Kasumi-1 (cell line): ENCODE measurements at regions not wholly inside any gene's neighbourhood (a gene's known extent, or its start where the extent isn't known, plus 50 kb on each side); places are given as distances from the start of the nearest gene placed in this dataset.

Experiments used
- DNase-seq, 2 experiments: peaks; one replicate each; lab custom pipeline; 2025; lab: John Stamatoyannopoulos, UW

DNA sequence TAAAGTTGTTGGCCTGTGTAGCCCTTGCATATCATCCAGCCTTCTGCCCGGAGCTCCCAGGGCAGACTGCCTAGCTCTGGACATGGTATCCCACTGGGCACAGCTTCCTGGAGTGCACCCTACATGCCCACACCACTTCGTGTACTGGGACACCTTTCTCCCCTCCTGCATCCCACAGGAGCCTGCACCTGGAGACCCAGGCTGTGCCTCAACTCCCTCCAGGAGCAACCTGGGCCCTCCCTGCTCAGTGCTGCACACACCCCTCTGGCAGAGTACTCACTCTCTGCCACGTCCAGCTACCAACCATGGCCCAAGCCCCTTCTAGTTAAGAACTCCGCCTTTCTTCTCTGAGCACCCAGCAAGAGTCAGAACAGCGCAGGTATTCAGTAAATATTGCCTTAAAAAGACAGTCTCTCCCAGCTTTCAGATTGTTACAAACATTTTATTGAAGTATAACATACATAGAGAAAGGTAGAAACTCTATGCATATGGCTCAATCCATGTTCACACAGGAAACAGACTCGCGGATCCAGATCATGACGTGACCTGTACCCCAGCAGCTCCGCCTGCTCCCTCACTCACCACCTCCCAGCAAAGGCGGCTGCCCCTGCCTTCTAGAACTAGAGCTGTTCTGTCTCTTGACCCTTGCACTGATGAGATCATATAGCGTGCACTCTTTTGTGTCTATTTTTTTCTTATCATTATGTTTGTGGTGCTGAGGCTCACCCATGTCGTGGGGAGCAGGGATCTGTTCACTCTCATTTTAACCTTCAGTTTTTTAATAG is 98.4 kb upstream of the MYCN start:
- DNase-seq, result no peak

DNA sequence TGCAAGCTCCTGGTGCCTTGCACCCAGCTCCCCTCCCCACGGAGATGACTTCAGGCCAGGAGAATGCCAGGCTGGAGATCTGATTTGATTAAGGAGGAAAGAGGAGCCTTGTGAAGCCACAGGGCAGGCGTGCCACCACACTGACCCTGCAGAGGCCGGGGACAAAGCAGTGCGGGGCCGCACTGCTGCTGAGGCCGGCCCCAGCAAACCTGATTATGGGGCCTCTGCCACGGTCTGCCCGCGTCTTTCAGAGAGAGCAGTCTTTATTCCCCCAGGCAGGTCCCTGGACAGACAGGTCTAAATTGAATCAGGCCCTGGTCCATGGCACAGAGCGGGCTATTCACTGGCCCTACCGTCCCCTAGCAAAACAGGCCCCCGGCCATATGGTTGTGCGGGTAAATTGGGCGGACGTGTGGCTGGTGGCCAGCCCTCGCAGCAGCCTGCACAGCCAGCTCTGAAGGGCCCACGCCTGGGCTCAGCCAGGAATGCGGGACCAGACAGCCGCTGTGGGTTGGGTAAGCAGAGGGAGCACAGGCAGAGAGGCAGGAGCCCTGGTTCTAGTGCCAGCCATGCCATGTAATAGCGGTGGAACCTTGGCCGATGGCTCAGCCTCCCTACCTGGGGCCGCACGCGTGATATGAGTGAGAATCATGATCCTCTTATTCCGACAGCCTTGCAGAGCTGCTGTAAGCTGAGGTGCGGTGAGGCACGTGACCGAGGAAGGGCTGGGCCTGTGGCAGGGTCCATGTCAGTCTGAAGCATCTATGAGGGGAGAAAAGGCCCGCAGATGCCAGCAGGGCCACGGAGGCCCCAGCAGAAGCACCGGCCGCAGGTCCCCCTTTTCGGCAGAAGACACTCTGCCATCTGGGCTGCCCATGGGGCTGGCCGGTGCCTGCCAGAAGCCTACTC is 97.3 kb upstream of the MYCN start:
- DNase-seq, result no peak

DNA sequence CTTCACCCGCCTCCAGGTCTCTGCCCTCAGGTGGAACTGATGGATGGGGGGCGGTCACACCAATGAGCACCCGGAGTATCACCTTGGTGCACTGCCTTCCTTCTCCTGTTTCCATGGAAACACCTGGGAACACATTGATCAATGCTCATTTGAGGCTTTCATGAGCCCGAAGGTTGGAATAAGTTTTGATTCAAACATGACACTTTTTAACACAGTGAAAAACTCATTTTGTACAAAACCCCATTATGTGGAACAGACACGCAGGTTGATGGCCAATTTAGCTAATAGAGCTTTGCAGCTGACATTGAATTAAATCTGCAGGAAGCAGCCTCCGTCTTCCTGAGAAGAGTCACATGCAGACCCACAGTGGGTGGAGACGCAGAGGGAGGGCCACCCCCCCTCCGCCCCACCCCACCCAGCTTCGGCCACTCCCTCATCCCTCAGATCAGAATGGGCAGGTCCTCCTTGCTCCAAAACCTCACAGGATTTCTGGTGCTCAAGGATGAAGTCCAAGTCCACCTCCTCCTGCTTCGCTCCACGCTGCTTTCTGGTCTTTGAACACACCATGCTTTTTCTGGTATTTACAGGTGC is 96.0 kb upstream of the MYCN start:
- DNase-seq, result no peak

DNA sequence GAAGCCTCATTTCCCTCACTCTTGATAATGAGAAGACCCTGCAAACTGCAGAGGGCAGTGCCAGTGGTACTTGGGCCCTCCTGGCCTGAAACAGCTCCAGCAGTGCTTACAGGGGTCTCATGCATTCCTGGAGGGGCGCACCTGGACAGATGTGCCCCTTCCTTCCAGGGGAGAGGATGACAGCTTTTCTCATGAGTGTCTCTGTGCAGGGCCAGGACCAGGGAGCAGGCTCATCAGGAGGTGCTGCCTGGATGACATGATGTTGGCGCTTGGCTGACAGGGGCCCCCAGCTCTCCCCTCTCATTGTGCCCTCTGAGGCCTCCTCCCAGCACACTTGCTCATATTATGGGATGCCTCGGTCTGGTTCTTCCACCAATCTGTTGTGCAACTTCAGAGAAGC is 95.1 kb upstream of the MYCN start:
- no peak for DNase-seq

DNA sequence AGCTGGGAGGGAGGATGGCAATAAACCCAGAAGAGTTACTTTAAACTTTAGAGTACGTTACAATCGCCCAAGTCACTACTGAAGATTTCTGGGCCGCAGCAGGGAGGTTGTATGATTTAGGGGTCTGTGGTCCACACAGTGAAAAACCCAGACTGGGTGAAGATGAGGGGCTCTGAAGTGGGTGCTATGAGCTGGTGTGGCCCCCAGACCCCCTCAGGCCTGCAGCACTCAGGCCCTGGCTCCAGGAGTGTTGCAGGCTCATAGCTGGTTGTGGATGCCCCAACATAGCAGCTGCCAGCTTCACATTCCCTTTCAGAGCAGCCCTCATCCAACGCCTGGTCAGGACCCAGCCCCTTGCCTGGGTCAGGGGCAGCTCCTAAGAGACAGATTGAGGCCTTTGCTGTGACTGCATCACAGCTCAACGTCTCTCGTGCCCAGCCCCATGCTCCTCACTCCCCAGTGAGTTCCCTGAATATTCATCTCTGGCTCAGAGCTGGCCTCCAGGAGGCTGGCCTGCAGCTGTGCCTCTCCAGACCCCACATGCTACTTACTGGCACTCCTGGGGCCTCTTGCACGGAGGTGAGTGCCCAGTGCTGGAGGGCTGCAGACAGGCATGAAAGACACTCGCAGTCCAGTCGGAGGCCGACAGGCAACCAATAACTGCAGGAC is 94.5 kb upstream of the MYCN start:
- DNase-seq, result no peak

DNA sequence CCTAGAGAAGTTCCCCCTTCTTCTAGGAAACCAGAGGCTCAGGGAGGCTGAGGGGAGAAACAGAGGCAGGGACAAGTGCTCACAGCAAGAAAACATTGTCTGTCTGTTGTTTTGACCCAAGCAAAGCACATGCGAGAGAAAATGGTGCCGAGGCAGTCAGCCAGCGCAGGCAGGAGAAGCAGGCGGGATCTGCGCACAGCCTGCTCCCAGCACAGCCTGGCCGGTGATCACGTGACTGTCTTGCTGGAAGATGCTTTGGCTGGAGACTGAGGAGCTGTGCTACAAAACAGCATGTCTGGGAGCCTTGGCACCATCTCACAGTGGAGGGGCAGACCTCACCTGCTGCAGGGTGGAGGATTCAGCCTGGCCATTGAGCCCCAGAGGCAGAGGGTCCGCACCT is 93.7 kb upstream of the MYCN start:
- DNase-seq, result no peak

DNA sequence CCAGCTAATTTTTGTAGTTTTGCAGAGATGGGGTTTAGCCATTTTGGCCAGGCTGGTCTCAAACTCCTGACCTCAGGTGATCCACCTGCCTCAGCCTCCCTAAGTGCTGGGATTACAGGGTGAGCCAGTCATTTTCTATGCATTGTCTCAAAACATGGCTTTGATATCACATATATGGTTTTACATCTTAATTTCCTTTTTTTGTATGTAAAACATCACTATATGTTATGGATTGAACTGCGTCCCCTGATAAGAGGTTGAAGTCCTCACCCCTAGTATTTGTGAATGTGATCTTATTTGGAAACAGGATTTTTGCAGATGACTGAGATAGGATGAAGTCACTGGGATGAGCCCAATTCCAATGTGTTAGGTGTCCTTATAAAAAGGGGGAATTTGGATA is 89.8 kb upstream of the MYCN start:
- no peak for DNase-seq

DNA sequence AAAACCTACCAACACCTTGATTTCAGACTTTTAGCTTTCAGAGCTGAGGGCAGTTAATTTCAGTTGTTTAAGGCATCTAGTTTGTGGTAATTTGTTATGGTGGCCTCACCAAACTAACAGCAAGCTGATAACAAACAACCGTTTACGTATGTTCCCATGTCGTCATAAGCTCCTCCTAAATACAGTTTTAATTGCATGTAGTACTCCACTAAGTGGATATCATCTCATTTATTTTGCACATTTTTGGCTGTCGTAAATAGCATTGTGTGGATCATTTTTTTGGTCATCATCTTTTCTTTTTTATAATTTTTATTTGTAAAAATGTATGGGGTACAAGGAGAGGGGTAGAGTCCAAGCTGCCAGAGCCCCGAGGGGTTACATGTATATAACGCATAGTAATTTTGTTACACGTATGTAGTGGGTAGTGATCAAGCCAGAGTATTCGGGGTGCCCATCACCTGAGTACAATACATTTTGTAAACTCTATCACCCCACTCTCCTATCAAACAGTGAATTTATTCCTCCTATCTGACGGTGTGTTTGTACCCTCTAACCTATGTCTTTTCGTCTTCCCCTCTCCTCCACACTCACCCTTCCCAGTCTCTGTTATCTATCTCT is 89.2 kb upstream of the MYCN start:
- no peak for DNase-seq

DNA sequence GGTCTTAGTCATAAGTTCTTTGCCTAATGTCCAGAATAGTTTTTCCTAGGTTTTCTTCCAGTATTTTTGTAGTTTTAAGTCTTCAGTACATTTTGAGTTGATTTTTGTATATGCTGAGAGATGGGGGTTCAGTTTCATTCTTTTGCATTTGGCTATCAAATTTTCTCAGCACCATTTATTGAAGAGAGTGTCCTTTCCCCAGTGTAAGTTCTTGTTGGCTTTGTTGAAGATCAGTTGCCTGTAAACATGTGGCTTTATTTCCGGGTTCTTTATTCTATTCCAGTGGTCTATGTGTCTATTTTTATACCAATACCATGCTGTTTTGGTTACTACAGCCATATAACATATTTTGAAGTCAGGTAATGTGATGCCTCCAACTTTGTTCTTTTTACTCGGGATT is 87.5 kb upstream of the MYCN start:
- no peak for DNase-seq

DNA sequence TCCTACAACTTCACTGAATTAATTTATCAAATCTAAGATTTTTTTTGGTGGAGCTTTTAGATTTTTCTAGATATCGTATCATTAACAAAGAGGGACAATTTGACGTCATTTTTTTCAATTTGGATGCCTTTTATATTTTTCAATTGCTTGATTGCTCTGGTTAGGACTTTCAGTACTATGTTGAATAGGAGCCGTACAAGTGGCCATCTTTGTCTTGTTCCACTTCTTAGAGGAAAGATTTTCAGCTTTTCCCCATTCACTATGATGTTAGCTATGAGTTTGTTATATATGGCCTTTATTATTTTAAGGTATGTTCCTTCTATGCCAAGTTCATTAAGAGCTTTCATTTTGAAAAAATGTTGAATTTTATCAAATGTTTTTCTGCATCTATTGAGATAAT is 86.4 kb upstream of the MYCN start:
- no peak for DNase-seq

DNA sequence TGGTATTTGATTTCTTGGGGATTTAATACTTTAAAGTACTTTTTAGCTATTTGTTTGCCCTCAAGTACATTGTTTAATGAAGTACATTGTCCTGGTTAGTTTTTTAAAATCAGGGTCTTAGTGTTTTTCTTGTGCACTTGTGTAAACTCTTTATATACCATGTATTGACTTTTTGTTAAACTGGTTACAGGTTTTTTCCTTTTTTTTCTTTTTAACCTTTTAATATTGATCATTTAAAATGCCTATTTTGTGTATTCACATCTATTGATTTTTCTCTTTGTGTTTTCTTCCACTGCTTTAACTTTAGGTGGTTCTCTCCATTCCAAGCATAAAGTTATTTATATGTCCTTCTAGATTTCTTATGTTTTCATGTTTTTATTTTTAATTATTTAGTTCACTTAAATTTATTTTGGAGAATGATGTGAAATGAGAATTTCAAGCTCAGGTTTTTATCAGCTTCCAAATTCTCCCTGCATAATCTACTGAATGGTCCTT is 84.5 kb upstream of the MYCN start:
- no peak for DNase-seq

DNA sequence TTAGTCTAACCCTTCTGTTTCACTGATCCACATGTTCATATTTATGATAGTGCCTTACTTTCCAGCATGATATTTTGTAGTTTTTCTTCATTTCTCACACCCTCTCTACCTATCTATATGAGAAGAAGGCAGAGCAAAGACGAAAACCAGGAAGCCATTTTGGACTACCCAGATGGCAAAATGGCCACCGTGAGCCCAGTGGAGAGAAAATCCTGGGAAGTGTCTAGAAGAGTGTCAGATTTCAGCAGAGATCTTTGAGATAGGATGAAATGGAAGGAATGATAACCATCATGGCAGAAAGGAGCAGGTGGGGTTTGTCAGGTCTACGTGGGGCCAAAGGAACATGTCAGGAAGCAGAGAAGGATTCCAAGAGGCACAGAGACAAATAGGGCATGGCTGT is 84.0 kb upstream of the MYCN start:
- DNase-seq, result no peak

DNA sequence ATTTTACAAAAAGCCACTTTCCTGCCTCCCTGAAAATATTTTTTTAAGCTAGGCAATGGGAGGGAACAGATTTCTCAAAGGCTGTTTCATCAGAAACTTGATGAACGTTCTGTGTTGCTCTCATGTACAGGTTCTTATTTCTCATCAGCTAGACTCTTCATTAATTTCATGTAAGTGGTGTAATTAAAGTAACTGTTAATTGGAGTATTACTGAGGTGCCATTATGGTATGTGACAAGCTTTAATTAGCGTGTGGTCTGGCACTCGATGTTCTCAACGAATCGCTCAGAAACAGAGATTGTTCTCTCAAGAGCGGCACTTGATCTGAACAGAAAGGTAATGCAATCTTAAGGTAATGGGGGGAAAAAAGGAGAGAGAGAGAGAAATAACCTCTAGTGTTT is 81.9 kb upstream of the MYCN start:
- DNase-seq, result no peak

DNA sequence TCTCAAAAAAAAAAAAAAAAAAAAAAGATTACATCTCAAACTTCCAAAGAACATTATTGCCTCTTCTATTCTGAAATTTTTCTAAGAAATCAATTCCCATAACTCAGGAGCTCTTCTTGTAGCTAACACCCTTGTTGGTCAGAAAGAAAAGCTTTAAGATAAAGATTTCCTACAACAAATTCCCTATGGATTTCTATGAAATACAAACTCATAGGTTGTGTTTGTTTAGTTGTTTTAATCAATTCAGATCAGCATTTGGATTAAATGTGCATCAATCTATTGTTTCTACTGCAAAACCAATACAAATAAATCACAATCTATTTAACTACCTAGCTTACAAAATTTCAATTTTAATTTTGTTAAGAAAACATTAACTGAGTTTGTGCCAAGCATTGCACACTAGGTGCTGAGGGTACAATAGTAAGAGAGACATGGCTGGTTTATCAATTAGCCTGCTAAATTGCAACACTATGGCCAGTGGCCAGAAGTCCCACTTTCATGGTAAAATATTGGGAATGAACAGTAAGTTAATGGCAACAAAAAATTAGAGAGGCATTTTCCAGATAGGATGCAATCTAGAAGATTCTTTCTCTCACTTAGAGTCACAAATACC is 80.2 kb upstream of the MYCN start:
- no peak for DNase-seq

DNA sequence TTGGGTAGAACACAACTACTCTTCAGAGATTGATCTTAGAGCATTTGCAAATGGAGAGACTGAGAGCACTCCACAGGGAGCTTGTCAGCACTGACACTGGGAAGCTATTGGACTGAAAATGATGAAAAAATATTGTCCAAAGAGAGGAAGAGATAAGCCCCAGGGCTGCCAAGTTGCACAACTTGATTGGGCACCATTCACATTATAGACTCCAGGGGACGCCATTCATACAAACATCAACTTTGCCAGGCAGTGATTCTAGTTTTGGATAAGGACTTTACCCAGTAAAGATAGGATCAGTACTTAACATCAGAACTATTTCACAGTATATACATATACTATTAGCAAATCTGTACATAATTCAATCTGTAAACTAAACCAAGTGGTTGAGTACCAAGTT is 79.6 kb upstream of the MYCN start:
- DNase-seq, result no peak

DNA sequence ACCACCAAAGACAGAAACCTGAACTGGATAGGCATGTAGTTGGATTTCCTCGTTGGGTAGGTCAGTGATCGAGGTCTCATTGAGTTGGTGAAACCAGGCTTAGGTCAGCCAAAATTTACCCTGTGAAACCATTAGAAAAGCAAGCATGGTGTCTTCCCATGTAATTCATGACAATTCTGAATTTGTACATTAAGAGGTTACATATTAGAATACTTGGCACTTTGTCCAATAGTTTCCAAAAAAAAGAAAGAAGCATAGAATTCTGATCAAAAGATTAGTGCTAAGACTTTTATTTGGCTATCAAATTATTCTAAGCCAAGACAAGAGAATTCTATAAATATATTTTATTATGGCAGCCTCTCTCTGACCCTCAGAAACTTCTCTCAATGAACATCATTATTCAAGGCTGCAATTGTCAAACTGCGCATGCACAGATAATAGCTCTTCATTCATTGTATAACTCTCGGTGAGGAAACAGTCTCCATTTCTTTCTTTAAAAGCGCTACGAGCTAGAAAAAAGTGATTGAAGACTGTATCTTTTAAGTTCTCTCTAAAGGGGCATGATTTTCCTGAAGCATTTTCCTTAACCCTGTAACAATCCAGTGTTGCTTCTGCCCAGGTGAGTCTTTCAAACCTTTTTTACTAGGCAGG is 79.1 kb upstream of the MYCN start:
- no peak for DNase-seq

DNA sequence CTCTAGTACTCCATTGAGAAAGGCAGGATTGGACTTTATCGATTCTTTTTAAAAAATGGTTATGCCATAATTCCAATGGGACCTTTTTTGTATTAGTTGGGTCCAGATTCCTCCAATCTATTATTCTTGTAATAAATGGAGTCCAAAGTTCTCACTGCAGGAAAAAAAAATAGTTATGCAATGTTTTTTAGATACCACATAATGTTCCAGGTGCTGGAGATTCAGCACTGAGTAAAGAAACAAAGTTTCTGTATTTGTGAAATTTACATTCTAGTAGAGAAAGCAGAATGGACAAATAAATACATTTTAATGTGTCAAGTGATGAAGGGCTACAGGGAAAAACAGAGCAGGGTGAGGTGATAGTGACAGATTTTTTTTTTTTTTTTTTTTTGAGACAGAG is 78.5 kb upstream of the MYCN start:
- no peak for DNase-seq

DNA sequence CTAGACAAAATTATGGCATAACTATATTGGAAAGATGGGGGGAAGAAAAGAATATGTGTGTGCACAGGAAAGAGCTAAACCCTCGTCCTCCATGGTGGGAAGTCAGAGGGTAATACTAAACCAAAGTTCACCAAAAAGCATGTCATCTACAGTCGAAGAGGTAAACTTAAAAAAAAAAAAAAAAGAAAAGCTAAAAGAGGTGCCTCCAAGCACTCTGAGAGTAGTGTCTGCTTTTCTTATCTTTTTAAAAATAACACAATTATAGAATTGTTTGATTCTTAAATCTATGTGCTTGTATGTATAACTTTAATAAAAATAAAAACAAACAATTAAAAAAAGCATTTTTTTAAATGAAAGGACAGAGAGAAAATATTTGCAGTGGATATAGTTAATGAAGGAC is 77.3 kb upstream of the MYCN start:
- DNase-seq, result no peak

DNA sequence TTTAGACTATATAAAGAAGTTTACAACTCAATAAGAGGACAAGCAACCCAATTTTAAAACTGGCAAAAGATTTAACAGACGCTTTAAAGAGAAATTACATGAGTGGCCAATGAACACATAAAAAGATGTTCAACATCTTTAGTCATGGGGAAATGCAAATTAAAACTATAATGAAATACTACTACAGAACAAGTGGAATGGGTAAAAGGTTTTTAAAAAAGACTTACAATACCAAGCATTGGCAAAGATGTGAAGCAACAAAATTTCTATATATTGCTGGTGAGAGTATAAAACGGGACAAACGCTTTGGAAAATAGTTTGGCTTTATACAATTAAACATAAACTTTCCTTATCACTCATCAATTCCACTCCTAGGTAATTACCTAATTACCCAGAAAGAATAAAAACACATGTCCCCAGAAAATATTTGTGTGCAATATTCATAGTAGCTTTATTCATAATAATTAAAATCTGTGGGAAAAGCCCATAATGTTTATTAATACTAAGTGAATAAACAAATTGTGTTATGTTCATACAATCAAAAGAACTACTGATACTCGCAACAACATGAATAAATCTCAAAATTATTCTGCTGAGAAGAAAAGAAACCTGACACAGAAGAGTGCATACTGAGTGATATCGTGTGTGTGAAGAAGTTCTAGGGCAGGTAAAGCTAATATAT is 76.7 kb upstream of the MYCN start:
- no peak for DNase-seq

DNA sequence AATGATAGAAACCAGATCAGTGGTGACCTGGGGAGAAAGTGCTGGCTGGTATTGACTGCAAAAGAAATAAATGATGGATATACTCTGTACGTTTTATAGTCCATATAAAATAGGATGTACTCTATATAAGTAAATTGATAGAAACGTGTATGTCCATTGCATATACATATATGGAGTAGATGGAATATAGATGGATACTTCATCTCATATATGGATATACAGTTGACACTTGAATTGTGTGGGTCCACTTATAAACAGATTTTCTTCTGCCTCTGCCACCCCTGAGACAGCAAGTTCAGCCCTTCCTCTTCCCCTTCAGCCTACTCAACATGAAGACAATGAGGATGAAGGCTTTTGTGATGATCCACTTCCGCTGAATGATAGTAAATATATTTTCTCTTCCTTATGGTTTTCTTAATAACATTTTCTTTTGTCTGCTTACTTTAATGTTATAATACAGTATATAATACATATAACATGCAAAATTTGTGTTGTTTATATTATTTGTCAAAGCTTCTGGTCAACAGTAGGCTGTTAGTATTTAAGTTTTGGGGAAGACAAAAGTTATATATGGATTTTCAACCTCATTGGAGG is 76.1 kb upstream of the MYCN start:
- DNase-seq, result no peak
